DND-41 (cell line): ENCODE measurements at regions not wholly inside any gene's neighbourhood (a gene's known extent, or its start where the extent isn't known, plus 50 kb on each side); places are given as distances from the start of the nearest gene placed in this dataset.

Experiments used
- ATAC-seq: fragments of 200-7000 bp; cut with Tn5 transposase; 3 replicates; pipeline ENCODE4 v1.9.1; 2021; ENCODE audit warnings: low read depth; ENCODE audit not compliant: insufficient read depth
- DNase-seq: peaks from one replicate; pipeline ENCODE4 v3.0.0-alpha.2; 2020
- H2AFZ ChIP-seq: 2 replicates; pipeline ENCODE4 v1.6.0; 2012; ENCODE audit warnings: low read depth, low read length
- H3K27ac ChIP-seq: 2 replicates; pipeline ENCODE4 v1.5.1; 2012; ENCODE audit warnings: low read length, inconsistent platforms
- H3K27me3 ChIP-seq: fragments of 200-600 bp; sonication (generic); 2 replicates; pipeline ENCODE4 v1.6.0; 2012; ENCODE audit warnings: low read length, mild to moderate bottlenecking, inconsistent platforms; ENCODE audit not compliant: insufficient read depth, poor library complexity
- H3K36me3 ChIP-seq: 2 replicates; pipeline ENCODE4 v1.5.1; 2012; ENCODE audit warnings: low read length, inconsistent platforms; ENCODE audit not compliant: insufficient read depth
- H3K4me1 ChIP-seq: 2 replicates; pipeline ENCODE4 v1.5.1; 2012; ENCODE audit warnings: mild to moderate bottlenecking, low read length; ENCODE audit not compliant: insufficient read depth
- H3K4me2 ChIP-seq: 2 replicates; pipeline ENCODE4 v1.6.0; 2012; ENCODE audit warnings: mild to moderate bottlenecking, moderate library complexity, low read length, inconsistent platforms; ENCODE audit not compliant: insufficient read depth
- H3K4me3 ChIP-seq, 2 experiments: fragments of 200-600 bp in 1 of 2; shearing (Covaris generic) in 1 of 2; 2 replicates each; pipeline ENCODE4 v1.5.1; 2012 to 2016; ENCODE audit warnings: inconsistent platforms in 2 of 2, low read length in 2 of 2, mild to moderate bottlenecking in 2 of 2, low read depth in 1 of 2, moderate library complexity in 1 of 2
- H3K79me2 ChIP-seq: 2 replicates; pipeline ENCODE4 v1.6.0; 2012; ENCODE audit warnings: low read length, inconsistent platforms; ENCODE audit not compliant: insufficient read depth
- H3K9ac ChIP-seq: 2 replicates; pipeline ENCODE4 v1.6.0; 2012; ENCODE audit warnings: low read depth, mild to moderate bottlenecking, inconsistent platforms, low read length, moderate library complexity
- H3K9me3 ChIP-seq: 2 replicates; pipeline ENCODE4 v1.5.1; 2012; ENCODE audit warnings: low read length, moderate library complexity, mild to moderate bottlenecking, inconsistent platforms; ENCODE audit not compliant: insufficient read depth, severe bottlenecking
- H4K20me1 ChIP-seq: 2 replicates; pipeline ENCODE4 v1.6.0; 2012; ENCODE audit warnings: low read length; ENCODE audit not compliant: insufficient read depth
- EZH2 ChIP-seq: IDR thresholded peaks from 3 replicates; pipeline ENCODE4 v1.6.1; 2012; ENCODE audit warnings: borderline replicate concordance, low read depth, mild to moderate bottlenecking, moderate library complexity, low read length, inconsistent platforms; ENCODE audit not compliant: severe bottlenecking
- TF ChIP-seq, protein P1 (sequence below): IDR thresholded peaks from 2 replicates; pipeline ENCODE4 v1.5.1; 2012; ENCODE audit warnings: borderline replicate concordance, low read length, moderate library complexity, mild to moderate bottlenecking; ENCODE audit not compliant: poor library complexity, severe bottlenecking; ENCODE audit errors: extremely low read depth

DNA sequence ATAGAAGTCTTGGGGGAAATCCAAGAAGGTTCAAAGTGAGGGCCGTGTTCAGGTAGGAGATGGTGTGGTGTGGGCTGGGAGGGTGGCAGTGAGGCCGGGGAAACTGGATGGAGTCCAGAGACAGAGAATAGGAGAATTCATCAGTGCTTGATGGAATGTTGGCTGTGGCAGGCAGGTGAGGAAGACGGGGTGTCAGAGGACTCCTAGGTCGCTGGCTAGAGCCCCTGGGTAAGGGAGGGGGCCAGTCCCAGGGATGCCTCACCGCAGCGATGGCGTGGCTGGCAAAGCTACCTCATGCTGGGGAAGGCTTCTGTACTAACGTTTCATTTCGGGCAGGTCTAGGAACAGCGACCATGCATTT, 373.0 kb downstream of the RPS24 start:
- H3K27ac ChIP-seq = no peak overlapping the region
- no peak overlapping the region for H3K4me2 ChIP-seq
- H3K4me1 ChIP-seq = no peaks in the 10 kb centered on the region
- H3K79me2 ChIP-seq = no peaks in the 10 kb centered on the region
- DNase-seq (no peak), ATAC-seq (no peak)
- no peak overlapping the region for H2AFZ ChIP-seq
- H3K9ac ChIP-seq = no peak overlapping the region
- H3K36me3 ChIP-seq = no peaks in the 10 kb centered on the region
- TF ChIP-seq, protein P1, sequence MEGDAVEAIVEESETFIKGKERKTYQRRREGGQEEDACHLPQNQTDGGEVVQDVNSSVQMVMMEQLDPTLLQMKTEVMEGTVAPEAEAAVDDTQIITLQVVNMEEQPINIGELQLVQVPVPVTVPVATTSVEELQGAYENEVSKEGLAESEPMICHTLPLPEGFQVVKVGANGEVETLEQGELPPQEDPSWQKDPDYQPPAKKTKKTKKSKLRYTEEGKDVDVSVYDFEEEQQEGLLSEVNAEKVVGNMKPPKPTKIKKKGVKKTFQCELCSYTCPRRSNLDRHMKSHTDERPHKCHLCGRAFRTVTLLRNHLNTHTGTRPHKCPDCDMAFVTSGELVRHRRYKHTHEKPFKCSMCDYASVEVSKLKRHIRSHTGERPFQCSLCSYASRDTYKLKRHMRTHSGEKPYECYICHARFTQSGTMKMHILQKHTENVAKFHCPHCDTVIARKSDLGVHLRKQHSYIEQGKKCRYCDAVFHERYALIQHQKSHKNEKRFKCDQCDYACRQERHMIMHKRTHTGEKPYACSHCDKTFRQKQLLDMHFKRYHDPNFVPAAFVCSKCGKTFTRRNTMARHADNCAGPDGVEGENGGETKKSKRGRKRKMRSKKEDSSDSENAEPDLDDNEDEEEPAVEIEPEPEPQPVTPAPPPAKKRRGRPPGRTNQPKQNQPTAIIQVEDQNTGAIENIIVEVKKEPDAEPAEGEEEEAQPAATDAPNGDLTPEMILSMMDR = no peak
- no peak for TF ChIP-seq EZH2
- no peaks in the 10 kb centered on the region for H3K9me3 ChIP-seq
- no peak overlapping the region for H3K4me3 ChIP-seq
- H4K20me1 ChIP-seq = no peaks in the 10 kb centered on the region
- no peaks in the 10 kb centered on the region for H3K27me3 ChIP-seq

DNA sequence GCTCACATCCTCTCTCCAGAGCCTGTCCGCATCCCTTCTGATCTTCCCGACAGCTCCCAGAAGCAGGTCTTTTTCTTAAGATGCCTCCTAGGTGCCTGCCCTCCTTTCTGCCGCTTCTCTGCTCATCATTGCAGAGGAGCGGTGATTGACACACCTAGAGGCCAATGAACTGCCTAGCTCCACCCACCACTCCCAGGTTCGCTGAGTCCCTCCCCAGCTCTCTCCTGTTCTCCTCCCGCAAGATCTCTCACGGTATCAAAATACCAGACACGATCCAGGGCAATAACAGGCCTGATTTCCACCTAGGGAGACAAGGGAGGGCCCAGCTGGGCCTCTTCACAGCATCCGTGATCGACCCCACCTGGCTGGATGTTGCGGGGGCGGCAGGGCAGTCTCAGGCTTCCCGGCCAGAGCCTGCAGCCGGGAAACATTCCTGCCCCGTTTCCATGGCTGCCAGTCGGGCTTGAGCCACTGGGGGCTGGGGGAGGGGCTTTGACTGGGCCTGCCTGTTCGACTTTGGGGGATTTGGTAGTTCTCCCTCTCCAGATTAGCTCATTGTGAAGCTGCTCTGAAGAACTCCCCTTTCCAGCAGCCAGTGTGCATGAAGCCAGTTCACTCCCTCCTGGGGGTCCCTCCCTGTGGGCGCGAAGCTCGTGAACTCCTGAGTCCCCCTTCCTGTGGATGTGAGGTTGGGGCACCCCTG, 373.5 kb downstream of the RPS24 start:
- Histone ChIP-seq H3K79me2 (no peaks in the 10 kb centered on the region), H4K20me1 (no peaks in the 10 kb centered on the region), H3K4me1 (no peaks in the 10 kb centered on the region), H3K9ac (no peak overlapping the region), H3K36me3 (no peaks in the 10 kb centered on the region), H3K4me3 (no peak overlapping the region), H3K27ac (no peak overlapping the region), H3K4me2 (no peak overlapping the region), H3K27me3 (no peaks in the 10 kb centered on the region), H3K9me3 (no peaks in the 10 kb centered on the region), H2AFZ (no peak overlapping the region)
- TF ChIP-seq, protein P1 = no peak
- TF ChIP-seq EZH2 = no peak
- no peak for ATAC-seq
- no peak for DNase-seq

DNA sequence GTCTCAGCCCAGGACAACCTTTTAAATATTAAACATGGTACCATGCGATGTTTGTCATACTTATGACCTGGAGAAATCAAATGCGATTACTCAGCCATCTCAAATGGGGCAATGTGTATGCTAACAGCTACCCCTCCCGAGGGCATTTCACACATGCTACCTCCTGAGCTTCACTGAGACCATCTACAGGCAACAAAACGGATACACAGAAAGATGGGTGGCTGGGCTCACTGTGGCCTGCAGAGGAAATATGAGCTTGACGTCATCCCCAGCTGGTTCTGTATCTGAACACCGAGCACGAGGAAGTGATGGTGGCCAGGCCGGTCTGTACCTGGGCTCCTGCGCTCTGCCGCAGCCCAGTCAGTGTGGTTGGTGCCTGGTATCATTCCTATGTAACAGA, 374.3 kb downstream of the RPS24 start:
- Histone ChIP-seq H4K20me1 (no peaks in the 10 kb centered on the region), H3K9me3 (no peaks in the 10 kb centered on the region)

More for the DNA sequence above, 374.3 kb downstream of the RPS24 start:
- Histone ChIP-seq H3K4me2 (no peak overlapping the region), H3K4me1 (no peaks in the 10 kb centered on the region), H3K27me3 (no peaks in the 10 kb centered on the region), H3K79me2 (no peaks in the 10 kb centered on the region), H2AFZ (no peak overlapping the region), H3K9ac (no peak overlapping the region), H3K4me3 (no peak overlapping the region), H3K36me3 (no peaks in the 10 kb centered on the region), H3K27ac (no peak overlapping the region)
- TF ChIP-seq EZH2 = no peak
- TF ChIP-seq, protein P1 = no peak
- DNase-seq (no peak), ATAC-seq (no peak)
